ENCODE measurements at regions not wholly inside any gene's neighbourhood (a gene's known extent, or its start where the extent isn't known, plus 50 kb on each side); places are given as distances from the start of the nearest gene placed in this dataset.

DNA sequence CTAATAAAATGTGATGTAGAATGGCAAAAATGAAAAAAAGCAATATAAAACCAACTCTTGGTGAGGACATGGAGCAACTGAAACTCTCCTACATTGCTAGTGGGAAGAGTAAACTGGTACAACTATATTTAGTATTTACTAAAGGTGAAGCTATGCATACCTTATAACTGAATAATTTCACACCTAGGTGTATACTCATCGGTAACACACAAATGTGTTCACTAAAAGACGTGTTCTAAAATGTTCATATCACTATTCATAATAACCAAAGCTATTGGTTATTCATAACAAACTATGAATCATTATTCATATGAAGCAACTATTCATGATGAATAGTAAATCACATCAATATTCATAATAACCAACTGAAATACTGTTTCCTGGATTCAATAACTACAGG, 1030.3 kb downstream of the ROBO2 start:
- Histone ChIP-seq H3K79me2 (ENCODE audit: insufficient read depth, low read length) (no peaks in the 10 kb centered on the region), H3K27me3 (ENCODE audit: low read length) (no peaks in the 10 kb centered on the region), H2AFZ (ENCODE audit: low read depth, low read length, severe bottlenecking) (no peak overlapping the region), H3K4me3 (ENCODE audit: insufficient read depth, low read length, poor library complexity, severe bottlenecking) (no peak overlapping the region), H3K4me2 (ENCODE audit: low read depth, low read length, poor library complexity, severe bottlenecking) (no peak overlapping the region), H4K20me1 (ENCODE audit: low read depth, low read length) (no peaks in the 10 kb centered on the region), H3F3A (ENCODE audit: insufficient read depth) (no peaks in the 10 kb centered on the region), H3K27ac (ENCODE audit: low read depth, low read length) (no peak overlapping the region), H3K9ac (ENCODE audit: low read length) (no peak overlapping the region), H3K9me3 (ENCODE audit: insufficient read depth, low read length) (no peaks in the 10 kb centered on the region), H3K9me2 (replicated peaks; ENCODE audit: insufficient read depth, low read length) (no peaks in the 10 kb centered on the region), H3K36me3 (ENCODE audit: low read length) (no peaks in the 10 kb centered on the region)
- no peak for TF ChIP-seq CTCF (IDR thresholded peaks at IDR 0.05; ENCODE audit: insufficient read depth, low read length, poor library complexity, severe bottlenecking)
- no peak for TF ChIP-seq EZH2phosphoT487 (conservative IDR thresholded peaks at IDR 0.05; ENCODE audit: low read length)

DNA sequence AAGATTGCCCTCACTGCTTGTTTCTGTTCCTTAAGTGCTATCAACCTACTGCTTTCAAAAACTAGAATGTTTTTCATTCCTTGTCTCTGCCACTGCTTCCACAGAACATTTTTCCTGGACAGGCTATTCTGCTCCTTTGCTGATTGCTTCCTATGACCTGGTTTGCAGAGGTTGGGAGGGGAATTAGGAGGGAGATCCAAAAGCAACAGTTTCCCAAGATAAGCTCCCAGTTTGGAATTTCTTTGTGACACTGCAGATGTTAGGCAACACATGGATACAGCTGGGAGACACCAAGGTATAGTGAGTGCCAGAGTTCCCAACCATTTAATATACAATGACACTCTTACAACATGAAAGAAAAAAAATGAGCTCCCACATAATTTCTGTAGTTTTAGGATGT, 1036.5 kb downstream of the ROBO2 start:
- no peak overlapping the region for H3K4me2 ChIP-seq (ENCODE audit: low read depth, low read length, poor library complexity, severe bottlenecking)
- no peaks in the 10 kb centered on the region for H3K79me2 ChIP-seq (ENCODE audit: insufficient read depth, low read length)
- H3K9ac ChIP-seq (ENCODE audit: low read length) = no peak overlapping the region
- H3K9me3 ChIP-seq (ENCODE audit: insufficient read depth, low read length) = no peaks in the 10 kb centered on the region
- no peaks in the 10 kb centered on the region for H3K9me2 ChIP-seq (replicated peaks; ENCODE audit: insufficient read depth, low read length)
- H3K4me3 ChIP-seq (ENCODE audit: insufficient read depth, low read length, poor library complexity, severe bottlenecking) = no peak overlapping the region
- H4K20me1 ChIP-seq (ENCODE audit: low read depth, low read length) = no peaks in the 10 kb centered on the region
- no peaks in the 10 kb centered on the region for H3F3A ChIP-seq (ENCODE audit: insufficient read depth)
- TF ChIP-seq CTCF (IDR thresholded peaks at IDR 0.05; ENCODE audit: insufficient read depth, low read length, poor library complexity, severe bottlenecking) (no peak), EZH2phosphoT487 (conservative IDR thresholded peaks at IDR 0.05; ENCODE audit: low read length) (no peak)
- no peak overlapping the region for H3K27ac ChIP-seq (ENCODE audit: low read depth, low read length)
- no peaks in the 10 kb centered on the region for H3K36me3 ChIP-seq (ENCODE audit: low read length)
- no peaks in the 10 kb centered on the region for H3K27me3 ChIP-seq (ENCODE audit: low read length)
- no peak overlapping the region for H2AFZ ChIP-seq (ENCODE audit: low read depth, low read length, severe bottlenecking)

GRCh38 chr3:78077178-78077577, 1037.3 kb downstream of the ROBO2 start:
- H3K27me3 ChIP-seq (ENCODE audit: low read length) = no peaks in the 10 kb centered on the region
- TF ChIP-seq EZH2phosphoT487 (conservative IDR thresholded peaks at IDR 0.05; ENCODE audit: low read length) (no peak), CTCF (IDR thresholded peaks at IDR 0.05; ENCODE audit: insufficient read depth, low read length, poor library complexity, severe bottlenecking) (no peak)

More at GRCh38 chr3:78077178-78077577, 1037.3 kb downstream of the ROBO2 start:
- H3K9me2 ChIP-seq (replicated peaks; ENCODE audit: insufficient read depth, low read length) = no peaks in the 10 kb centered on the region
- H3K9me3 ChIP-seq (ENCODE audit: insufficient read depth, low read length) = no peaks in the 10 kb centered on the region
- no peaks in the 10 kb centered on the region for H3K36me3 ChIP-seq (ENCODE audit: low read length)
- H4K20me1 ChIP-seq (ENCODE audit: low read depth, low read length) = no peaks in the 10 kb centered on the region
- no peak overlapping the region for H3K4me2 ChIP-seq (ENCODE audit: low read depth, low read length, poor library complexity, severe bottlenecking)
- no peak overlapping the region for H2AFZ ChIP-seq (ENCODE audit: low read depth, low read length, severe bottlenecking)
- H3F3A ChIP-seq (ENCODE audit: insufficient read depth) = no peaks in the 10 kb centered on the region
- H3K4me3 ChIP-seq (ENCODE audit: insufficient read depth, low read length, poor library complexity, severe bottlenecking) = no peak overlapping the region
- no peaks in the 10 kb centered on the region for H3K79me2 ChIP-seq (ENCODE audit: insufficient read depth, low read length)
- H3K9ac ChIP-seq (ENCODE audit: low read length) = no peak overlapping the region
- H3K27ac ChIP-seq (ENCODE audit: low read depth, low read length) = no peak overlapping the region
